ENCODE measurements at regions not wholly inside any gene's neighbourhood (a gene's known extent, or its start where the extent isn't known, plus 50 kb on each side); places are given as distances from the start of the nearest gene placed in this dataset.

DNA sequence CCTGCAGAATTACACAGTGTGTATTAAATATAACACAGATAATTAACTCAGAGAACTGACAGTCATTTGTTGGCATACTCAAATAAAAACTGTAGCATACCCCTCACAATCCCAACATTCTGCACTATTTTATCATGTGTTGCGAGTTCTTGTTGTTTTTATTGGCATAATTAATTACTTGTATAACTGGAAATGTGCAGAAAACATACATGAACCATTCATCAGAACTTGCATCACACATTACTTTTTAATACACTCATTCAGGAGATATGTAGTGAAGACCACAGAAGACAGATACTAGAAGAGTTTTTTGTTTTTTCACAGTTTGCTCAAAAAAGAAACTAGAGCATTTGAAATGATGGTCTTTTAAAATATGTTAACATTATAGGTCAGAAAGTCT is 74.6 kb upstream of the NEIL3 start:
- no peak for TF ChIP-seq POLR2A (IDR thresholded peaks at IDR 0.05)
- TF ChIP-seq, protein P1, sequence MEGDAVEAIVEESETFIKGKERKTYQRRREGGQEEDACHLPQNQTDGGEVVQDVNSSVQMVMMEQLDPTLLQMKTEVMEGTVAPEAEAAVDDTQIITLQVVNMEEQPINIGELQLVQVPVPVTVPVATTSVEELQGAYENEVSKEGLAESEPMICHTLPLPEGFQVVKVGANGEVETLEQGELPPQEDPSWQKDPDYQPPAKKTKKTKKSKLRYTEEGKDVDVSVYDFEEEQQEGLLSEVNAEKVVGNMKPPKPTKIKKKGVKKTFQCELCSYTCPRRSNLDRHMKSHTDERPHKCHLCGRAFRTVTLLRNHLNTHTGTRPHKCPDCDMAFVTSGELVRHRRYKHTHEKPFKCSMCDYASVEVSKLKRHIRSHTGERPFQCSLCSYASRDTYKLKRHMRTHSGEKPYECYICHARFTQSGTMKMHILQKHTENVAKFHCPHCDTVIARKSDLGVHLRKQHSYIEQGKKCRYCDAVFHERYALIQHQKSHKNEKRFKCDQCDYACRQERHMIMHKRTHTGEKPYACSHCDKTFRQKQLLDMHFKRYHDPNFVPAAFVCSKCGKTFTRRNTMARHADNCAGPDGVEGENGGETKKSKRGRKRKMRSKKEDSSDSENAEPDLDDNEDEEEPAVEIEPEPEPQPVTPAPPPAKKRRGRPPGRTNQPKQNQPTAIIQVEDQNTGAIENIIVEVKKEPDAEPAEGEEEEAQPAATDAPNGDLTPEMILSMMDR (IDR thresholded peaks at IDR 0.05): no peak
